ENCODE measurements at regions not wholly inside any gene's neighbourhood (a gene's known extent, or its start where the extent isn't known, plus 50 kb on each side); places are given as distances from the start of the nearest gene placed in this dataset.

DNA sequence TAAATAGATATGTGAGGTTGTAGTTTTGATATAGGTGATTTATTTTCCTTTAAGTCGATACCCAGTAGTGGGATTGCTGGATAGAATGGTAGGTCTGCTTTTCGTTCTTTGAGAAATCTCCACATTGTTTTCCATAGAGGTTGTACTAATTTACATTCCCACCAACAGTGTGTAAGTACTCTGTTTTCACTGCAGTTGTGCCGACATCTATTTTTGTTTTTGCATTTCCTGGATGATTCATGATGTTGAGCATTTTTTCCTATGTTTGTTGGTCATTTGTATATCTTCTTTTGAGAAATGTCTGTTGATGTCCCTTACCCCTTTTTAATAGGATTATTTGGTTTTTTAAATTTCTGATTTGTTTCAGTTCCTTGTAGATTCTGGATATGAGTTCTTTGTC lies 120.7 kb downstream of the NAA11 start:
- TF ChIP-seq, protein P1, sequence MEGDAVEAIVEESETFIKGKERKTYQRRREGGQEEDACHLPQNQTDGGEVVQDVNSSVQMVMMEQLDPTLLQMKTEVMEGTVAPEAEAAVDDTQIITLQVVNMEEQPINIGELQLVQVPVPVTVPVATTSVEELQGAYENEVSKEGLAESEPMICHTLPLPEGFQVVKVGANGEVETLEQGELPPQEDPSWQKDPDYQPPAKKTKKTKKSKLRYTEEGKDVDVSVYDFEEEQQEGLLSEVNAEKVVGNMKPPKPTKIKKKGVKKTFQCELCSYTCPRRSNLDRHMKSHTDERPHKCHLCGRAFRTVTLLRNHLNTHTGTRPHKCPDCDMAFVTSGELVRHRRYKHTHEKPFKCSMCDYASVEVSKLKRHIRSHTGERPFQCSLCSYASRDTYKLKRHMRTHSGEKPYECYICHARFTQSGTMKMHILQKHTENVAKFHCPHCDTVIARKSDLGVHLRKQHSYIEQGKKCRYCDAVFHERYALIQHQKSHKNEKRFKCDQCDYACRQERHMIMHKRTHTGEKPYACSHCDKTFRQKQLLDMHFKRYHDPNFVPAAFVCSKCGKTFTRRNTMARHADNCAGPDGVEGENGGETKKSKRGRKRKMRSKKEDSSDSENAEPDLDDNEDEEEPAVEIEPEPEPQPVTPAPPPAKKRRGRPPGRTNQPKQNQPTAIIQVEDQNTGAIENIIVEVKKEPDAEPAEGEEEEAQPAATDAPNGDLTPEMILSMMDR (IDR thresholded peaks at IDR 0.05), result no peak
- no peak for TF ChIP-seq EZH2 (IDR thresholded peaks at IDR 0.05)

Measured in neural progenitor cell (in vitro differentiated cells).